ENCODE measurements at regions not wholly inside any gene's neighbourhood (a gene's known extent, or its start where the extent isn't known, plus 50 kb on each side); places are given as distances from the start of the nearest gene placed in this dataset.
"Not testable (repeated sequence)": the region's sequence is repeated elsewhere in the genome, so short reads cannot be mapped to it uniquely, and the experiment has no call there.

DNA sequence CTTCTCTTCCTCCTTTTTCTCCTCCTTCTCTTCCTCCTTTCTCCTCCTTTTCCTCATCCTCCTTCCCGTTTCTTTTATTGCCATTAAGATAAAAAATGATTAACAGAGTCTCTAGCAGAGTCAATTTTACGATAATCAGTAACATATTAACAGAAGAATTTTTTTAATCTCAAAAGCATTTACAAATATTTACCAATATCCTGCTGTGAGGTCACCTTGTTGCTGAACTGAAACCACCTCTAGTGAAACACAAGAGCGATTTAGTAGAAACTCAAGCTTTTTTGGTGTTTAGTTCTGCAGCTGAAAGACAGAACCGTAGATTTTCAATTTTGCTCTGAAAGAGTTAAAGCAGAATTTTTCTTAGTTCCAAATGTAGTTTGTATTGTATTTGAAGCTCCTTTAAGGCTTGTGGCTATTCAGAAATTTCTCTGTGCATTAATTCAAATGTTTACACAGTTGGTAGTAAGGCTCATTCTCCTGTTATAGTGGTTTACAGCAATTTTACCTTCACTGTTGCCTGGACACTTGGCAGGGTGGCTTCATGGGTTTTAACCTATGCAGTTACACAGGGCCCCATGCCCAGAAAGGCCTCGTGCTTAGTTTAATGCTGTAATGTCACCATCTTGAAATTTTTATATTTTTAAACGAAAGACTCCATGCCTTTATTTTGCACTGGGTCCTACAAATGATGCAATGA, 1106.6 kb upstream of the FAM98A start:
- DNase-seq (ENCODE audit: low read depth), result no peak

DNA sequence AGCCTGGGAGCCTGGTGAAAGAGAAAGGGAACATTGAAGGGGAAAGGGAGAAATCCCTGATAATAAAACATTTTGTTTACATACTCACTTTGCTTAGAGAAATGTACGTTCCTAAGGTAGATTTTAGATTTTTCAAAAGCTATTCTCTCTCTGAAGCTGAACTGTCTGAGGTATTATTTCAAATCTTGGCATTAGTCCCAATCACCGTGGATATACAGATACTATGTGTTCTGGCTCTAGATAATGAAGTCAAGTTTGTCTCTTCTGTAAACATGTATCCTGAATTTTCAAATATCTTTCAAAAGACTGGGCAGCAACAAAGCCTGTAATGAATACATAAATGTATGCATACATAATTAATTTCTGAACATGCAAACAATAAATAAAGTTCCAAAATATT, 1104.2 kb upstream of the FAM98A start:
- no peak for DNase-seq (ENCODE audit: low read depth)

DNA sequence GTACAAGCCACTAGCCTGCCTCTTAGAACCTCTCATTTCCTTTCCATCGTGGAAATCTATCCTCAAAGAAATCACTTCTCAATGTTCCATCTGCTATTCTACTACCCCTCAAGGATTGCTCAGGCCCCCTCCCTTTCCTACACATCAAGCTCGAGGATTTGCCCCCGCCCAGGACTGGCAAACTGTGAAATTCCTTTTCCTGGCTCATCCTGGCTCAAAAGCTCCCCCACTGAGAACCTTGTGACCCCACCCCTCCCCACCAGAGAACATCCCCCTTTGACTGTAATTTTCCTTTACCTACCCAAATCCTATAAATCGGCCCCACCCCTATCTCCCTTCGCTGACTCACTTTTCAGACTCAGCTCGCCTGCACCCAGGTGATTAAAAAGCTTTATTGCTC, 1103.3 kb upstream of the FAM98A start:
- DNase-seq (ENCODE audit: low read depth), result not testable (repeated sequence)

DNA sequence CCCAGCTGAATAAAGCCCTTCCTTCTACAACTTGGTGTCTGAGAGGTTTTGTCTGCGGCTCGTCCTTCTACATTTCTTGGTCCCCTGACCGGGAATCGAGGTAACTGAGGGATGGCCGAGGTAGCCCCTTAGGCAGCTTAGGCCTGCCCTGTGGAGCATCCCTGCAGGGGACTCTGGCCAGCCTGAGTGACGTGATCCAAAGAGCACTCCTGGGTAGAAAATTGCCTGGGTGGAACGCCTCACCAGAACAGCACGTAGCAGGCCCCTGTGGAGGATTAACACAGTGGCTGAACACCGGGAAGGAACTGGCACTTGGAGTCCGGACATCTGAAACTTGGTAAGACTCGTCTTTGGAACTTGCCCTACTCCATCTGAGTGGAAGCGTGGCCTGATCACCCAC, 1078.5 kb upstream of the FAM98A start:
- DNase-seq (ENCODE audit: low read depth), result not testable (repeated sequence)

DNA sequence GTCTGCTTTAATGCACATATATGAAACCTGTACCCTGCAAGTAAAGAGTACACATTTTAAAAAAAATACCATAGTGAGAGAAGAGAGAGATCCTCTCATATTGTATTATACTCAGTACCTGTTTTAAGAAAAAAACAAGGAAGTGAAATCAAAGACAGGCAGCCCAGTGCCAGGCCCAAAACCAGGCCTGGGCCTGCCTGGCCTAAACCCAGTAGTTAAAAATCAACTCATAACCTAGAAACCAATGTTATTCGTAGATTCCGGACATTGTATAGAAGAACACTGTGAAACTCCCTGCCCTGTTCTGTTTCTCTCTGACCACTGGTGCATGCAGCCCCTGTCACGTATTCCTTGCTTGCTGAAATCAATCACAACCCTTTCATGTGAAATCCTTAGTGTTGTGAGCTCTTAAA, 1078.0 kb upstream of the FAM98A start:
- DNase-seq (ENCODE audit: low read depth), result not testable (repeated sequence)

DNA sequence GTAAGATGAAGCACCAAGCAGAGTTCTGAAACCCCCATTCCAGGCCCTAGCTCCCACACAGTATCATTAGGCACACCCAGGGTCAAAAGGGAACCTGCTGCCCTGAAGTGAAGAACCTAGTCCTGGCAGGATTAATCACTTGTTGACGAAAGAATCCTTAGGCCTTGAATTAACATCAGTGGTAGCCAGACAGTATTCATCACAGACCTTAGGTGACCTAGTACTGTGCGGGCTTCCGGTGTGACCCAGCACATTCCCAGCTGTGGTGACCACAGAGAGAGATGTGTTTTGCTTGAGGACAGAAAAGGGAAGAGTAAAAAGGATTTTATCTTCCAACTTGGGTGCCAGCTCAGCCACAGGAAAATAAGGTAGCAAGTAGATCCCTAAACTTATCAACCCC, 1071.4 kb upstream of the FAM98A start:
- no peak for DNase-seq (ENCODE audit: low read depth)

DNA sequence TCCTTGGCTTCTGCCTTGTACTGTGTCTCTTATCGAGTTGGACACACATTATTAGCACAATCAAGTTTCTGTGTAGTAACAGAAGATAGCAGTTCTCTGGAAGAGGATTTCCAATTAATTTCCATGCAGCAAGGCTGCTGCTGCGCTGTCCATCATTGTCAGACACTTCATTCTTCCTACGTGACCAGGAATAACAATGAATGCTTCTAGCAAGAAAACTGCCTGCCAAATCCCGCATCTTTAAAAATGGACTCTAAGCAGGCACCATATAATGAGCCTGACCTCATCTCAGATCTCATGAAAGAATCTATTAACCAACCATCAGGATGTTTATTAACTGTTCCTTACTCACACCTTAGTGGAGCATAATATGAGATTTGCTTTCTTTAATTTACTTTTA, 1067.7 kb upstream of the FAM98A start:
- no peak for DNase-seq (ENCODE audit: low read depth)

DNA sequence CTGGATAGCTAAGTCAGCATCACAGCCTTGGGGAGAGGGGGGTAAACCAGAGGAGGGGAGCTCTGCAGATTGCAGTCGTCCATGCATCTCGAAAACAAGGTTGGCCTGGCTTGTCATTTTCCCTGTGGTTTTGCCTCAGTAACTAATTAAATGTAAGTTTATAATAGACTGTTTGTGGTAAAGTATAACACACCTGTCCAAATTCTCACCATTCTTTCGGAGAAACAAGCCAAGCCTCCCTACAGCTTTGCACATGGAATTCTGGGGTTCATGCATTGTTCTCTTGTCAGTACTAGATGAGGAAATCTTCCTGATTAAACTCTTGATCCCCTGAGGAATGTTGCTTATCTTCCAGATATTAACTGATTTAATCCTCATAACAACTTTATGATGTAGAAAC, 1065.2 kb upstream of the FAM98A start:
- DNase-seq (ENCODE audit: low read depth), result no peak

DNA sequence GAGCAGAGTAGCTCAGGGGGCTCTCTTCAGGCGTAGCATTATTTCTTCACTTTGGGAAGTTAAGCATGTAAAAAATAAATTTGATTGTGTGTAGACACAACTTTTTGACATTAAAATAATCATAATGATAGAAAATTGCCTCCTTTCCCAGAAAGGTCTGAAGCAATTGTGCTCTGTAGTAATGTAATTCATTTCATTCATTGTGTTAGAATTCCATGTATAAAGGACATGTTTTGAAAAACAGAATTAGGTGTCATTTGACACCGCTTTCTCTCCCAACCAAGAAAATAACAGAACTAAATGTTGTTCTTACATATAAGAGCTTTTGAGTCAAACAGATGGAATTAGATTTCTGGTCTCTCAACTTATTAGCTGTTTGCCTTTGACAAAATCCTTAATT, 1064.2 kb upstream of the FAM98A start:
- DNase-seq (ENCODE audit: low read depth), result no peak

DNA sequence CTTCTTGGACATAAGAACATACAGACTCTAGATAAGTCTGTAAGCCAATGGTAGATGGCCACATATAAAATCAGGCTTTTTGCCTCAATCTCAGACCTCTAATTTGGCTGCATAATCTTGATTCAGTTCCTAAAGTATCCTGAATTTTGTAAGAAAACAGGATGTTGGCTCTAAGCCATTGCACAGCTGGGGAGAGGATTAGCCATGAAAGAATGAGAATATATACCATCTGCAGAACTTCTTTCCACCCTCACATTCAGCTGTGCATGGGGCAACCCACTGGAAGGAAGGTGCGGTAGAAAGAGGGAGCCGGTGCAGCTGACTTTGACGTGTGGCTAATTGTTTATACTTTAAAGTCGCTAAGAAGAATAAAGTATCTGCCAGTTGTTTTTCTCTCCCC, 1061.6 kb upstream of the FAM98A start:
- DNase-seq (ENCODE audit: low read depth), result no peak

DNA sequence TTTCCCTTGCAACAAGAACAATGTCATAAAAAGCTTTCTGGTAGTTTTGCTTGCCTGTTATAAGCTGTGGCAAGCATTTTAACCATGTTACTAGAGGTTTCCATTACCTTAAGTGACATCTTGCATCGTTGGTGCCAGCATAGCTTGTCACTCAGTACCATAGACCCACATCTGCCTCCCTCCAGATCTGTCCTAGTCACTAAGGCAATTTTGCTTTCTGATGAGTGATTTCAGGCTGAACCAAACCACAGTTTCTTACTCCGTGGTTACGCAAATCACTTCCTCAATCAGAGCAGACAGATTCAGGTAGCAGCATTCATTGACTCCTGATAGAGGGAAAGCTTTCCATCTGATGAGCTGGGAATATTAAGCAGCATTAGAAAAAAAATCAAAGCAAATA, 1057.5 kb upstream of the FAM98A start:
- no peak for DNase-seq (ENCODE audit: low read depth)

DNA sequence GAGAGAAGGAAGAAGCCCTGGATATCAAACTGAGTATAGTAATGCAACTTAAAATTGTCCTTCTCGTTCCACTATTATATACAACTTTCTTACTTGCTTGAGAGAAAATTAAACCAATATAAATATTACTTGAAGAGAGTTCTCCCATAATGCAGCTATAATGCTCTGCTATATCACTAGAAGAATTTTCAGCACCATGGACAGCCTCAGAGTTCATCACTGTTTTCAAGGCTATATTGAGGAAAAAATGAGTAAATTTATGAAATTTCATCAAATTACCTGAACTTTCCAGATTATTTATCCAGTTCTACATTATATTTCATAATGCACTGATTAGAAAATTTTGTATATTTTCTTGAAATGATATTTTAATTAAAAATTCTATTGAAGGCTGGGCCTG, 1053.5 kb upstream of the FAM98A start:
- no peak for DNase-seq (ENCODE audit: low read depth)

DNA sequence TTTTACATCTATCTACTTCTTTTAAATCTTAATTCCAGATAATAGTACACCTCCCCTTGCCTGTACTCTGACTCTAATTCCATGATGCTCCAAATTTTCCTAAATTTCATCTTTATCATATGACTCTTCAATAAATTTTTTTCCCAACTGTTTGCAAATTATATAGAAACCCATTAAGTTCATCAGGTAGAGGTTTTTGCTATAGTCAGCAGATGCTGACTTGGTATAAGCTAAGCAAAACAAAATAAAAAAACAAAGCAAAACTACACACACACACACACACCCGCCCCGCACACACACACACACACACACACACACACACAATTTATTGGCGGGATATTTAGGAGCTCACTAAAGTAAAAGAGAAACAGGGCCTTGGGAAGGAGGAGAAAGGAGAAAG, 1047.8 kb upstream of the FAM98A start:
- no peak for DNase-seq (ENCODE audit: low read depth)

DNA sequence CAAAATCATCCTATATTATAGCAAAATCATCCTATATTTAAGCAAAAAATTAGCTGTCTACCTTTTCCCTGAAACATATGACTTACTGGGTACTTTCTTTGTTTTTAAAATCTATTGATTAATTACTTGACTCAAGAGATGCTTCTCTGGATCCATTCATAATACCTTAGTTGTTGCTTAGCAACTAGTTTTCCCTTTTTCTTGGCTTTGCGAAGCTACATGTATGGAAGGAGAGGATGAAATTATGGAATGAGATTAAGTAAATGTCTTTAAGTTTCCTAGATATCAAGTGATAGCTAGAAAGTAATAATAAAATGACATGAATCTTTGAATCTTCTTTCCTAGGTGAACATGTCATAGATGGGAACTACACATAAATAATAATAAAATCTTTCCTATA, 1033.2 kb upstream of the FAM98A start:
- no peak for DNase-seq (ENCODE audit: low read depth)

DNA sequence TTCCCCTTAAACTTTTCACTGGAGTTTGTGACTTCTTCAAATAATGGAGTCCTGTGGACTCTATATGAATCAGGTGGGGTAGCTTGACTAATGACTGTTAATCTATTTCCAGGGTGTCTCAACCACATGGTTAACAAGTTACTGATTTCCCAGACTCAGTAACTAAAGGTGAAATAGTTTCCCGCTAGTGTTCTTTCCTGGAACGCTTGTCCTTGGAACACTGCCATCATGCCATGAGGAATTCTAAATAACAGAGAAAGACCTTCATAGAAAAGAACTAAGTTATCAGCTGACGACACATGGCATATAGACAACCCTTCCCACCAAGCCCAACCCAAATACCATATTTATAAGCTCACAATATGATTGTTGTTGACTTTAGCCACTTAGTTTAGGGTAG, 1027.9 kb upstream of the FAM98A start:
- no peak for DNase-seq (ENCODE audit: low read depth)

DNA sequence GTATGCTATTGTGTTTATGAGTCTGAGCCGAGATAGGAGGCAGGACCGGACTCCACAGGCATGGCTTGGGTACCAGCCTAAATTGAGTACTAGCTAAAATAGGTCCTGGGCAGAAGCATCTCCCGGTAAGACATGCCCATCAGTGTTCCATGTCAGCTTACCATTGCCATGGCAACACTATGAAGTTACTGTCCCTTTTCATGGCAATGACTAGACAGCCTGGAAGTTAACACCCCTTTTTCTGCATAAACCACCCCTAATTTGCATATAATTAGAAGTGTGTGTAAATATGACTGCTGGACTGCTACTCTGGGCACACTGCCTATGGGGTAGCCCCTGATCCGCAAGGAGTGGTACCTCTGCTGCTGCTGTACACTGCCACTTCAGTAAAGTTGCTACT, 1005.1 kb upstream of the FAM98A start:
- no peak for DNase-seq (ENCODE audit: low read depth)

DNA sequence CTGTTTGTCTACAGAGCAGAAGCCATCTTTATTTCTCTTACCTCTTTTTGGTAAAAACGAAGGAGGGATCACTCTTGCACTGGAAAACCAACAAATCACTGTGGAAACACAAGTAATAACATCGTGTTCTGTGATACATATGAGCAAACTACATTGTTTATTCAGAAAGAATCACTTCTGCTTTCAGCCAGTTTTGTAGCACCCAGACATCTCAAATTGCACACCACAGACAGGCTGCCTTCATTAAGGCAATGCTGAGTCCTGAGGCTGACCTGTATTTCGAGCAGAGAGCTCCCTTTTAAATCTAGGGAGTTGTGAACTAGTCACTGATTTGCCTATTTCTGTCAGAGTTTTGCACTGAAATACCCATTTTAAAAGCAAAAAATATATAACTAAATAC, 1003.2 kb upstream of the FAM98A start:
- DNase-seq (ENCODE audit: low read depth), result no peak

DNA sequence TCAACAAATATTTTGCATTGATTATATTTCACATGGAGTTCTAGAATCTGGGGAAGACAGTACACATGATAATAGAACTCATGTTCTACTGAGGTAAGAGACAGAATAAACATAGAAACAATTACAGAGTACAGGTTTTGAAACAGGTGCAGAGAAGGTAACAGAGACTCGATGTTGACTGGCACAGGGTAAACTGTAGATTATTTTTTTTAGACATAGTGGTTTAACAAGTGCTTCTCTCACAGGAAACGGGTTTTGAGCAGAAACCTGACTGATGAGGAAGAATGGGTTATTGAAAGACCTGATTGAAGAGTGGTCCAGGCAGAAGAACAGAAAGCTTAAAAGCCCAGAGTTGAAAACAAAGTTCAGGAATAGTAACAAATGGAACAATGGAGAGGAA, 1002.5 kb upstream of the FAM98A start:
- DNase-seq (ENCODE audit: low read depth), result no peak

DNA sequence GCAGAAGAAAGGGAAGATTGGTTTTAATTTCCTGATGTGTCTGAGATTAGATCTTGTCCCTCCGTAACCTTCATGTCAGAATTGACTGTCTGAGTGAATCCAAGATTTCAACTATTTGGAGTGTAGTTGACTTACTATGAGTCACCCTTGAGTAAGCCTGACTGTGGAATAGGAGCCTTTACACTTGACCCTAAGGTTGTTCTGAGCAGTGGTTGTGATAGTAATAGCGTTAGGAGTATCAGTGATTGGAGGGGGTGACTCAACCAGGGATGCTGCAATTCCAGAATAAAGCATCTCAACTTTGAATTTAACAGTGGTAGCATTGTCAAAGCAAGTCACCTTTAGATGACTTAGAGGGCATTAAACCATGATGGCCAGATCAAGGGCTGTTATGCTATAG, 979.5 kb upstream of the FAM98A start:
- no peak for DNase-seq (ENCODE audit: low read depth)

DNA sequence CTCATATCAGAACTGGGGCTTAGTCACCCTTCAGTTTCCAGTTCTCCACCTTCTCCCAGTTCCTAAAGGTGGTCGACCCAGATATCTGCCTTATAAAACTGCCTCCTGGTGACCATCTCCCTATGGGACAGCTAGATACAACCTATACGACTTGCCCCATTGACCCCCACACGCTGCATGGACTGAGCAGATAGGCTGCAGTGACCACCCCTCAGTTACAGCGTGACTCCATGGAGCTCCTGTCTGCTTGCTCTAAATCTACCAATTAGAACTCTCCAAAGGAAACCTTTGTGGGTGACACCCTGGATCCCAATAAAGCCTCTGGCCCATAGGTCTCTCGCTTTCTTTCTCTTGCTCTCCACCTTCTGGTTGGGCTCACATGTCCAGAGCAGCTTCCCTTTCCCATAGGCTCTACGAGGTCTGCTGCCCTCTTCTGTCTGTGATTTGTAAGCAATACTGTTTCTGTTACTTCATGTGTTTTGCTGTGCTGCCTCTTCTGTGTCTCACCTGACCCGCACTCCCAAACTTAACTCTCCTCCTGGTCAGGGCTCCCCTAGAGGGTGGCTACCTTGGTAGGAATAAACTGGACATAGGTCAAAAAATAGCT, 971.3 kb upstream of the FAM98A start:
- DNase-seq (ENCODE audit: low read depth), result no peak

DNA sequence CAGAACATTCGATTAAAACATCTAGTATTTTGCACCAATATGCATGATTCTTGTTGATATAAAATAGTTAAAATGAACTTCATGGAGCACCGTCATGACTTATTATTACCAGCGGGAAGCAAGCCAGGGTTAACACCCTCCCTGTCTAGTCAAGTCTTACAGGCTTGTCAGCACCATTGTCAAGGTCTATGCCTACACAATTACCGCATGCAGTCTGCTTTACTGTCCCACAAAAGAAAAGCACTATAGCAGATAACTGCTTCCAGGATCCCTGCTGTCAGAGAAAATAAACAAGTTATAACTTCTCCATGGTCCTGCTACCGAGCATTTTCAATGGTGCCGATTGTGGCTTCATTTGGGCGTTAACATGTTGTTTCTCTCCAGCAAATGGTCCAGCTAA, 968.0 kb upstream of the FAM98A start:
- DNase-seq (ENCODE audit: low read depth), result no peak

DNA sequence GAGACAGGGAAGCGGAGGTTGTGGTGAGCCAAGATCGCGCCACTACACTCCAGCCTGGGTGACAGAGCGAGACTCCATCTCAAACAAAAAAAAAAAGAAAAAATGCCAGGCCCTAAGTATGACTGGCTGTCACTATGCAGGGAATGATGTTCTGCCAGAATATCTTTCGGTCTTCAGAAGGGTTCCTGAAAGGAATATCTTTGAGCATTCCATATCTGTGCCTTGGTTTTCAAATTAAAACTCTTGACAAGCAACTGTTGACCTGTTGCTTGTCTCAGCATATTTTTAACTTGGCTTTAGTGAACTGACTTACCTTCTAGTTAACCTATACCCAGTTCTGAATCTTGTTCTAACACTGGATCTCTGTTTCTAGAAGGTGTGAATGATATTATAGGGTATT, 953.2 kb upstream of the FAM98A start:
- DNase-seq (ENCODE audit: low read depth), result no peak

DNA sequence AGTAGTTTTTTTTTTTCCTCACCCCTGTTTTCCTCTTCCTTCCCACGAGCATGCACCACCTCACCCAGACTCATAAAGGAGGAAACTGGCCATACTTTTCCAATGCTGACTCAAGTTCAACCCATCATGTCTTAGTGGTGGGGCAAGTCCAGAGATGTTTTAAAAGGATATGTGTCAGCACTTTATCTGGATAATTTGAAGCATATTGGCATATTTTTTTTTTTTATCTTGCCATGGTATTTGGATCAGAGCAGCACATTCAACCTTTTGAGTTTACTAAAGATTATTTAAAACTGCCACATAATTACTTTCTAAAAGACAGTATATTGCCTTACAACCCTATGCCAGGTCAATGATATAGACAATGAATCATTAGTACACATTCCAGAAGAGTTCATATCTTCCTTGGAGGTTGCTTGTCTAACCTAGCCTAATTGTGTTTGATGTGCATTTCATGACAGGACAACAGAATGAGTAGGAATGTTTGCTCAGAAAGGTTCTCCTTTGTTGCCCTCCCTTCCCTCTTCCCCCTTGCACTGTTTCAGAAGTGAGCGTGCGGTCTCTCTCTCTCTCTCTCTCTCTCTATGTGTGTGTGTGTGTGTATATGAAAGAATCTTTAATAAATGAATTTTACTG, 950.7 kb upstream of the FAM98A start:
- DNase-seq (ENCODE audit: low read depth), result no peak

DNA sequence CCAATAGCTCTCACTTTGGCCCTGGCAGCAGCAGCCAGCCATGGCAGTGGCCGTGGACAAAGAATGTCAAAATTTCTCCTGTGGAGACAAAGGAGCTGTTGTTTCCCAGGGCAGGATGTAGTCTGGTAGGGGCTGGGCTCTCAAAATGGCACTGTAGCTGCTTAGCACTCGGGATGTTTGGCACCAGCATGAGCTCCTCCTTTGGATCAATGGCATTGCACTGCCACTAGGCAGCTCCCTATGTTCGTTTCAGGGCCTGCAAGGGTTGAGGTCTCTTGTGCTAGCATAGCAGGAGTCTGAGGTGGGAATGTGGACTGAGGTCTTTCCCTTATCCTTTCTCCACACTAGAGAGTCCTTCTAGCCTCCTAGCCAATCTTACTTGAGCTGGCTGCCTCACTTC, 948.8 kb upstream of the FAM98A start:
- no peak for DNase-seq (ENCODE audit: low read depth)
